ENCODE measurements at regions not wholly inside any gene's neighbourhood (a gene's known extent, or its start where the extent isn't known, plus 50 kb on each side); places are given as distances from the start of the nearest gene placed in this dataset.

DNA sequence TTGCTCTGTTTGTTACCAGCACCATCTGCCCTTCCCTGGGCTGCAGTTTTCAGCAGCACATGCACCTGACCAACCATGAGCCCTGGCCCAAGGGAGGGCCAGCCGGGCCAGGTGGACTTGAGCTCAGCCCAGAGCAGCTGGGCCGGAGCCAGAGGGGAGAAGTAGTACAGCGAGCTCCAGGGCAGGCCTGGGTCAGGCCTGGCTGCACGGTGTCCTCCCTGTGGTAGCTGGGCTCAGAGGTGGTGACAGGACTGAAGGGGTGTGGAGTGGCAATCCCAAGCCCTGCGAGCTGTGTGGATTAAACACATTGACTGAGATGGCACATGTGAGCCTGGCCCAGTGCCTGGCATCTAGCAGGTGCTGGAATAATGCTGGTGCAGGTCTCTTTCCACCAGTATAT, 222.2 kb downstream of the GLI2 start:
- 84% methylated on average over 5 of the region's 5 CpGs for WGBS (ENCODE audit: insufficient coverage)
- H3K36me3 ChIP-seq (replicated peaks in 1 of 2; ENCODE audit: control extremely low read depth in 1 of 2, control insufficient read depth in 1 of 2, extremely low read depth in 1 of 2, insufficient read depth in 2 of 2, low read length in 1 of 2), result no peaks in the 10 kb centered on the region
- ChIA-PET POLR2A (no interaction called here), CTCF (no interaction called here)
- H3K9me3 ChIP-seq (ENCODE audit: control extremely low read depth in 1 of 3, control insufficient read depth in 2 of 3, insufficient read depth in 1 of 3, low read length in 2 of 3), result no peaks in the 10 kb centered on the region
- H3K4me1 Mint-ChIP-seq, result no peaks in the 10 kb centered on the region
- H3K4me3 ChIP-seq (ENCODE audit: control extremely low read depth in 1 of 5, extremely low read depth in 1 of 5, insufficient read depth in 1 of 5, low read depth in 2 of 5, low read length in 4 of 5), result no peak overlapping the region
- no peaks in the 10 kb centered on the region for H4K20me1 ChIP-seq (ENCODE audit: control insufficient read depth, insufficient read depth, low read length, poor library complexity, severe bottlenecking)
- no peak for ATAC-seq (ENCODE audit: low read depth)
- H3K27me3 ChIP-seq (replicated peaks in 1 of 4; ENCODE audit: control extremely low read depth in 1 of 4, control insufficient read depth in 3 of 4, insufficient read depth in 4 of 4, low read length in 3 of 4), result no peaks in the 10 kb centered on the region
- no peak overlapping the region for H3K4me2 ChIP-seq (replicated peaks; ENCODE audit: low read depth, low read length, poor library complexity, severe bottlenecking)
- no peaks in the 10 kb centered on the region for H3K27me3 Mint-ChIP-seq
- no peaks in the 10 kb centered on the region for H3K4me1 ChIP-seq (ENCODE audit: control insufficient read depth in 2 of 2, insufficient read depth in 2 of 2, low read length in 2 of 2)
- intact Hi-C loops (cut with micrococcal nuclease), result no loop called here
- no peak overlapping the region for H3K27ac ChIP-seq (ENCODE audit: low read length in 2 of 2)
- no peaks in the 10 kb centered on the region for H3K79me2 ChIP-seq (ENCODE audit: control insufficient read depth, insufficient read depth, low read length)
- no peak for DNase-seq
- no peaks in the 10 kb centered on the region for H3K9me3 Mint-ChIP-seq (ENCODE audit: insufficient read depth)
- H2AFZ ChIP-seq (ENCODE audit: insufficient read depth, low read depth, low read length, poor library complexity, severe bottlenecking), result no peak overlapping the region
- TF ChIP-seq, protein P1, sequence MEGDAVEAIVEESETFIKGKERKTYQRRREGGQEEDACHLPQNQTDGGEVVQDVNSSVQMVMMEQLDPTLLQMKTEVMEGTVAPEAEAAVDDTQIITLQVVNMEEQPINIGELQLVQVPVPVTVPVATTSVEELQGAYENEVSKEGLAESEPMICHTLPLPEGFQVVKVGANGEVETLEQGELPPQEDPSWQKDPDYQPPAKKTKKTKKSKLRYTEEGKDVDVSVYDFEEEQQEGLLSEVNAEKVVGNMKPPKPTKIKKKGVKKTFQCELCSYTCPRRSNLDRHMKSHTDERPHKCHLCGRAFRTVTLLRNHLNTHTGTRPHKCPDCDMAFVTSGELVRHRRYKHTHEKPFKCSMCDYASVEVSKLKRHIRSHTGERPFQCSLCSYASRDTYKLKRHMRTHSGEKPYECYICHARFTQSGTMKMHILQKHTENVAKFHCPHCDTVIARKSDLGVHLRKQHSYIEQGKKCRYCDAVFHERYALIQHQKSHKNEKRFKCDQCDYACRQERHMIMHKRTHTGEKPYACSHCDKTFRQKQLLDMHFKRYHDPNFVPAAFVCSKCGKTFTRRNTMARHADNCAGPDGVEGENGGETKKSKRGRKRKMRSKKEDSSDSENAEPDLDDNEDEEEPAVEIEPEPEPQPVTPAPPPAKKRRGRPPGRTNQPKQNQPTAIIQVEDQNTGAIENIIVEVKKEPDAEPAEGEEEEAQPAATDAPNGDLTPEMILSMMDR (IDR thresholded peaks at IDR 0.05), result no peak
- no peak for TF ChIP-seq EZH2 (IDR thresholded peaks at IDR 0.05; ENCODE audit: borderline replicate concordance, insufficient read depth, low read depth, low read length, poor library complexity, severe bottlenecking)
- H3K9ac ChIP-seq (ENCODE audit: low read length), result no peak overlapping the region
- no peak overlapping the region for H3K4me3 Mint-ChIP-seq
- H3K27ac Mint-ChIP-seq, result no peak overlapping the region

DNA sequence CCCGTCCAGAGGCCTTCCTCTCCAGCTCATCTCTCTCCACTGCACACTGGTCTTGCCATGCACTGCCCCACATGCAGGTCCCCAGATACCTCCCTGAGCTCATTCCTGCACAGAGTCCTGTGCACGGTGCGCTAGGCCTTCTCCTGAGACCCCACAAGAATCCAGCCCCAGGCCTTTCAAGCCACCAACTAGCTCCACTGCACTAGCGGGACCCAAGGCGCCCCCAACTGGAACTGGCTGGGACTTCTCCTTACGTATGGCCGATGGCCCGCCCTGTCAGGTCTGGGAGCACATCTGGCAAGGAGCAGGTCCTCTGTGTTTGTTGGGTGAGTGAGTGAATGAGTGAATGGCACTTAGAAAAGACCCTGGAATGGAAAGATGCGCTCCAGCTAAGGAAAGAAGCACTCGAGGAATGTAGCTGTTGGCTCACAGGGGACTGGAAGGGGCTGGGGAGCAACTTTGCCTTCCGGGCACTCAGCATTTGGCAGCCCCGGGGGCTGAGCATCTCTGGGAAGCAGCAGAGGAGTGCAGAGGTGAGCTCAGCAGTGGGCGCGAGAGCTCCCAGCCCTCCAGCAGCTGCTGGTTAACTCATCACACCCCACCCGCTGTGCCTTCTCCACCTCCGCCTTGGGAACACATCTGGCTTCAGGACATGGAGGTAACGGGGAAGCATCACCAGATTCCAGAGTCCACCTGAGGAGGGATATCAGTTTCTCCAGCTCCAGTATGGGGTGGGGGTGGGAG, 223.1 kb downstream of the GLI2 start:
- no peak for TF ChIP-seq EZH2 (IDR thresholded peaks at IDR 0.05; ENCODE audit: borderline replicate concordance, insufficient read depth, low read depth, low read length, poor library complexity, severe bottlenecking)
- TF ChIP-seq, protein P1 (IDR thresholded peaks at IDR 0.05), result no peak
- Histone ChIP-seq H3K9ac (ENCODE audit: low read length) (no peak overlapping the region), H4K20me1 (ENCODE audit: control insufficient read depth, insufficient read depth, low read length, poor library complexity, severe bottlenecking) (no peaks in the 10 kb centered on the region), H3K4me1 (ENCODE audit: control insufficient read depth in 2 of 2, insufficient read depth in 2 of 2, low read length in 2 of 2) (no peaks in the 10 kb centered on the region), H3K27me3 (replicated peaks in 1 of 4; ENCODE audit: control extremely low read depth in 1 of 4, control insufficient read depth in 3 of 4, insufficient read depth in 4 of 4, low read length in 3 of 4) (no peaks in the 10 kb centered on the region), H3K79me2 (ENCODE audit: control insufficient read depth, insufficient read depth, low read length) (no peaks in the 10 kb centered on the region), H3K27ac (ENCODE audit: low read length in 2 of 2) (no peak overlapping the region), H3K9me3 (ENCODE audit: control extremely low read depth in 1 of 3, control insufficient read depth in 2 of 3, insufficient read depth in 1 of 3, low read length in 2 of 3) (no peaks in the 10 kb centered on the region), H2AFZ (ENCODE audit: insufficient read depth, low read depth, low read length, poor library complexity, severe bottlenecking) (no peak overlapping the region), H3K4me2 (replicated peaks; ENCODE audit: low read depth, low read length, poor library complexity, severe bottlenecking) (no peak overlapping the region), H3K4me3 (ENCODE audit: control extremely low read depth in 1 of 5, extremely low read depth in 1 of 5, insufficient read depth in 1 of 5, low read depth in 2 of 5, low read length in 4 of 5) (no peak overlapping the region), H3K36me3 (replicated peaks in 1 of 2; ENCODE audit: control extremely low read depth in 1 of 2, control insufficient read depth in 1 of 2, extremely low read depth in 1 of 2, insufficient read depth in 2 of 2, low read length in 1 of 2) (no peaks in the 10 kb centered on the region)
- DNase-seq (no peak), ATAC-seq (ENCODE audit: low read depth) (no peak)
- intact Hi-C loops (cut with micrococcal nuclease), result no loop called here
- Mint-ChIP-seq H3K4me1 (no peaks in the 10 kb centered on the region), H3K4me3 (no peak overlapping the region), H3K27me3 (no peaks in the 10 kb centered on the region), H3K9me3 (ENCODE audit: insufficient read depth) (no peaks in the 10 kb centered on the region), H3K27ac (no peak overlapping the region)
- CTCF ChIA-PET, result no interaction called here
- POLR2A ChIA-PET, result no interaction called here
- 89% methylated on average over 11 of the region's 17 CpGs for WGBS (ENCODE audit: insufficient coverage)

Data from B cell (primary cell).